ENCODE measurements at regions not wholly inside any gene's neighbourhood (a gene's known extent, or its start where the extent isn't known, plus 50 kb on each side); places are given as distances from the start of the nearest gene placed in this dataset.
A peak's percentile ranks its signal among the peaks of the same experiment; 100 is the strongest.

- Histone ChIP-seq H3K9me1 (ENCODE audit: insufficient read depth, low read length) (no peaks in the 10 kb centered on the region), H4K20me1 (ENCODE audit: insufficient read depth, low read length) (no peaks in the 10 kb centered on the region), H3K4me2 (ENCODE audit: low read depth, low read length) (no peak overlapping the region), H2BK20ac (ENCODE audit: low read depth, low read length) (no peak overlapping the region), H3K23ac (ENCODE audit: low read depth, low read length) (no peak overlapping the region), H2BK5ac (ENCODE audit: low read depth, low read length, poor library complexity, severe bottlenecking) (no peak overlapping the region), H3K27ac (ENCODE audit: insufficient read depth, low read length) (no peak overlapping the region), H4K8ac (ENCODE audit: low read depth in 2 of 2, low read length in 2 of 2) (no peak overlapping the region), H3K14ac (replicated peaks; ENCODE audit: low read depth, low read length) (no peak overlapping the region), H4K91ac (ENCODE audit: insufficient read depth, low read depth, low read length) (no peak overlapping the region), H4K5ac (ENCODE audit: low read depth, low read length) (no peak overlapping the region), H3K79me1 (ENCODE audit: low read depth in 1 of 2, low read length in 2 of 2) (no peaks in the 10 kb centered on the region), H3K36me3 (ENCODE audit: control insufficient read depth, insufficient read depth, low read length) (no peaks in the 10 kb centered on the region), H3K27me3 (ENCODE audit: control insufficient read depth, insufficient read depth, low read length) (no peaks in the 10 kb centered on the region), H3K18ac (ENCODE audit: low read depth, low read length) (no peak overlapping the region), H2AFZ (replicated peaks; ENCODE audit: low read length, poor library complexity) (no peak overlapping the region), H3K9ac (ENCODE audit: low read depth, low read length) (no peak overlapping the region), H3K56ac (ENCODE audit: extremely low read depth, insufficient read depth, low read length) (no peak overlapping the region), H3K4me3 (ENCODE audit: insufficient read depth, low read depth, low read length) (no peak overlapping the region), H2AK9ac (replicated peaks; ENCODE audit: low read depth, low read length, poor library complexity) (no peak overlapping the region), H2BK120ac (ENCODE audit: low read depth, low read length) (no peak overlapping the region), H3K9me3 (ENCODE audit: control insufficient read depth, insufficient read depth, low read length) (no peaks in the 10 kb centered on the region), H2AK5ac (ENCODE audit: low read depth, low read length) (no peak overlapping the region), H2BK15ac (ENCODE audit: low read depth, low read length) (no peak overlapping the region), H3K4me1 (ENCODE audit: control insufficient read depth, insufficient read depth, low read length) (no peaks in the 10 kb centered on the region), H3K4ac (ENCODE audit: low read depth, low read length) (no peak overlapping the region)
- WGBS, 2 experiments (ENCODE audit: extremely low coverage in 2 of 2, insufficient read length in 1 of 2) = no CpG with 5 or more reads among the region's 1 CpG
- no peak for TF ChIP-seq USF2 (IDR thresholded peaks at IDR 0.05; ENCODE audit: low read depth, low read length)
- no peak for TF ChIP-seq POLR2A (IDR thresholded peaks at IDR 0.05; ENCODE audit: low read depth, low read length)
- no peak for TF ChIP-seq SMC3 (IDR thresholded peaks at IDR 0.05; ENCODE audit: low read depth, low read length)
- TF ChIP-seq FOS (IDR thresholded peaks at IDR 0.05; ENCODE audit: low read depth, low read length) = no peak
- no peak for TF ChIP-seq NFE2L2 (IDR thresholded peaks at IDR 0.05; ENCODE audit: low read depth, low read length)
- no peak for TF ChIP-seq MXI1 (IDR thresholded peaks at IDR 0.05; ENCODE audit: borderline replicate concordance, low read depth, low read length)
- TF ChIP-seq RCOR1 (IDR thresholded peaks at IDR 0.05; ENCODE audit: insufficient replicate concordance, low read length) = no peak
- no peak for TF ChIP-seq CTCF (conservative IDR thresholded peaks at IDR 0.05; ENCODE audit: low read depth, low read length)
- no peak for TF ChIP-seq ELK1 (IDR thresholded peaks at IDR 0.05; ENCODE audit: borderline replicate concordance, low read depth, low read length)
- no peak for TF ChIP-seq RFX5 (IDR thresholded peaks at IDR 0.05; ENCODE audit: low read depth, low read length)
- no peak for TF ChIP-seq CHD1 (IDR thresholded peaks at IDR 0.05; ENCODE audit: low read depth, low read length)
- no peak for TF ChIP-seq CEBPB (IDR thresholded peaks at IDR 0.05; ENCODE audit: low read depth, low read length)
- no peak for TF ChIP-seq RAD21 (IDR thresholded peaks at IDR 0.05; ENCODE audit: low read length)
- no TSS peak for BruUV-seq (replicated peaks)
- intact Hi-C loops (cut with micrococcal nuclease) = no loop called here
- in situ Hi-C loops (cut with MboI; ENCODE audit: low sequenced_read_pairs) = no loop called here
- dilution Hi-C loops (cut with HindIII; ENCODE audit: low sequenced_read_pairs, unreplicated experiment) = no loop called here
- CTCF ChIA-PET = no interaction called here
- peak; percentile 60 for ATAC-seq (ENCODE audit: low read depth)
- POLR2A ChIA-PET (ENCODE audit: unreplicated experiment) = no interaction called here
- peak; percentile 67 for DNase-seq
Observed at GRCh38 chr20:10970109-10970508, 296.3 kb upstream of the JAG1 start.
